ENCODE measurements at regions not wholly inside any gene's neighbourhood (a gene's known extent, or its start where the extent isn't known, plus 50 kb on each side); places are given as distances from the start of the nearest gene placed in this dataset.

DNA sequence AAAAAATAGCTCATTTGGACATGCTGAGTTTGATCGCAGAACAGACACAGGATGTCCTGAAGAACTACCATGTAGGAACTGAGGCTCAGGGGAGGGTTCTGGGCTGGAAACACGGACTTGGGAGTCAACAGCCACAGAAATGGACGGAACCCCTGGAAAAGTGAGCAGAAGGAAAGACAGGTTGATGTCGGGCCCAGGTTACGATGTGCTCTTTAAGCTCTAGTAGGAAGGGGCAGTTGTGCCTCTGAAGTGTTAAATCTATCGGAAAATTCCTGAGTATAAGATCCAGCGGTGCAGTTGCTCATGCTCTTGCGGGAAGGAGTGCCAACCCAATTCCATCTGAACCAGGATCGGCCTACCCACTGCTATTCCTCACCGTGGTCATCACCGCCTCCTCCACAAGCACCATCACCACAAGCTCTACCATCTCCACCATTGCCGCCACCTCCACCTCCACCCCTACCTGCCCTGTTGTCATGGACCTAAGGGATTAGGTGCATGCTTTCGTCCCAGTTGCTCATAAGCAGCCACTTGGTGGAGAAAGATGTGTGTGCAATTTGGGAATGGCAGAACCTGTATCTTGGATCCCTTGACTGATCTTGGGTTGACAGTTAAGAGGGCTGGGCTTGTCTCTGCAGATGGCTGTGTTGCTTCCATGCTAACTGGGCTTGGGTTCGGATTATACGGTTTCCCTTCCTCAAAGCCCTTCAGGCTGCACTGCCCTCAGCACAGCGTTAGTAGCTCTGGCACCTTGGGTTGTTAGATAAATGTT lies 108.5 kb downstream of the ASB7 start:
- no peak overlapping the region for H2BK15ac ChIP-seq (ENCODE audit: low read length)
- CTCF ChIA-PET (ENCODE audit: partially characterized antibody), result interaction anchor here (0.7 to 1.3 kb wide), 8 partner anchors 10 to 164 kb away, joined by 3 to 5 read pairs (median 3); no protein-coding TSS in a partner anchor
- no peak overlapping the region for H2AFZ ChIP-seq (ENCODE audit: low read length)
- no peak overlapping the region for H3K27ac ChIP-seq (ENCODE audit: low read depth, low read length)
- H3K4me1 ChIP-seq (replicated peaks in 1 of 4; ENCODE audit: control insufficient read depth in 3 of 4, insufficient read depth in 4 of 4, low read length in 3 of 4), result peaks cover 0 to 4% (median 1%) of the 10 kb centered on the region in 4 experiments; a peak in 2 of 7 replicates
- H3K4me2 ChIP-seq (ENCODE audit: insufficient read depth in 1 of 2, low read depth in 2 of 2, low read length in 2 of 2), result no peak overlapping the region
- H3K14ac ChIP-seq (ENCODE audit: insufficient read length), result no peak overlapping the region
- H3K79me2 ChIP-seq (ENCODE audit: control insufficient read depth in 1 of 2, insufficient read depth in 2 of 2, low read length in 2 of 2), result no peaks in the 10 kb centered on the region
- no peaks in the 10 kb centered on the region for H3K36me3 ChIP-seq (ENCODE audit: control insufficient read depth in 2 of 4, insufficient read depth in 4 of 4, low read length in 3 of 4)
- H3K9me3 ChIP-seq (ENCODE audit: insufficient read depth in 2 of 2, low read depth in 1 of 2, low read length in 1 of 2), result peaks cover 0 to 10% of the 10 kb centered on the region in 2 experiments; a peak in 2 of 4 replicates
- H2BK5ac ChIP-seq (ENCODE audit: low read depth, low read length), result no peak overlapping the region
- no peak overlapping the region for H4K5ac ChIP-seq (ENCODE audit: insufficient read length, low read depth, low read length)
- no peak overlapping the region for H2BK120ac ChIP-seq (replicated peaks; ENCODE audit: low read depth, low read length)
- no peak overlapping the region for H3K23ac ChIP-seq (ENCODE audit: insufficient read length)
- H4K8ac ChIP-seq (ENCODE audit: extremely low read depth, insufficient read depth, low read length), result no peak overlapping the region; the same call in 1 of the 2 replicates
- H3K18ac ChIP-seq (ENCODE audit: extremely low read depth, low read length), result no peak overlapping the region
- peaks cover 8% of the 10 kb centered on the region; the same call in 1 of the 2 replicates for H3K23me2 ChIP-seq (ENCODE audit: low read depth, low read length)
- H4K91ac ChIP-seq (replicated peaks; ENCODE audit: insufficient read length, low read length), result no peak overlapping the region
- no peak overlapping the region for H3K9ac ChIP-seq (replicated peaks in 1 of 4; ENCODE audit: extremely low read depth in 1 of 4, low read depth in 3 of 4, low read length in 3 of 4)
- H3K4ac ChIP-seq (replicated peaks; ENCODE audit: insufficient read length, low read depth, low read length), result no peak overlapping the region
- no peak for FAIRE-seq
- no peak overlapping the region for H2BK12ac ChIP-seq (ENCODE audit: low read depth, low read length)
- H3K79me1 ChIP-seq (ENCODE audit: low read depth, low read length), result no peaks in the 10 kb centered on the region
- no peak overlapping the region for H2AK5ac ChIP-seq (ENCODE audit: low read depth, low read length)
- 91% methylated on average over 16 of the region's 16 CpGs; no CpG with 5 or more reads in 1 of the 2 experiments for WGBS, 2 experiments (ENCODE audit: extremely low coverage in 1 of 2, insufficient coverage in 1 of 2, insufficient read length in 1 of 2, insufficient replicate concordance in 2 of 2, low coverage in 1 of 2, low lambda C conversion rate in 2 of 2, missing lambda C conversion rate in 1 of 2)
- POLR2A ChIA-PET (ENCODE audit: partially characterized antibody), result no interaction called here
- no peak overlapping the region for H2BK20ac ChIP-seq (ENCODE audit: low read length)
- no peaks in the 10 kb centered on the region for H4K20me1 ChIP-seq (replicated peaks in 1 of 2; ENCODE audit: control insufficient read depth in 1 of 2, insufficient read depth in 2 of 2, low read length in 2 of 2)
- no peaks in the 10 kb centered on the region for H3K27me3 ChIP-seq (replicated peaks in 1 of 4; ENCODE audit: control insufficient read depth in 3 of 4, extremely low read depth in 1 of 4, insufficient read depth in 3 of 4, low read length in 3 of 4)
- DNase-seq (ENCODE audit: low read depth in 1 of 2, low spot score in 2 of 2), result no peak
- no peak overlapping the region for H3K56ac ChIP-seq (replicated peaks; ENCODE audit: insufficient read length, low read depth, low read length)
- no peak overlapping the region for H3K4me3 ChIP-seq (ENCODE audit: extremely low read depth in 1 of 4, insufficient read depth in 2 of 4, low read depth in 3 of 4, low read length in 4 of 4)
- TF ChIP-seq GABPA (IDR thresholded peaks at IDR 0.05; ENCODE audit: borderline replicate concordance, insufficient read depth, low read length) (no peak), TCF12 (IDR thresholded peaks at IDR 0.05; ENCODE audit: low read depth, low read length) (no peak), MAFK (IDR thresholded peaks at IDR 0.05; ENCODE audit: low read depth, low read length) (no peak), SP1 (IDR thresholded peaks at IDR 0.05; ENCODE audit: low read depth, low read length) (no peak), SP4 (IDR thresholded peaks at IDR 0.05; ENCODE audit: low read length) (no peak), PHF8 (conservative IDR thresholded peaks at IDR 0.05; ENCODE audit: low read depth, low read length) (no peak), RAD21 (IDR thresholded peaks at IDR 0.05 in 1 of 2, conservative IDR thresholded peaks at IDR 0.05 in 1 of 2; ENCODE audit: low read depth in 2 of 2, low read length in 2 of 2) (no peak), RBBP5 (IDR thresholded peaks at IDR 0.05; ENCODE audit: borderline replicate concordance, low read depth, low read length) (no peak), TAF7 (optimal IDR thresholded peaks at IDR 0.05; ENCODE audit: borderline replicate concordance, low read depth, low read length) (no peak), TEAD4 (IDR thresholded peaks at IDR 0.05; ENCODE audit: low read depth, low read length) (no peak), JUN (IDR thresholded peaks at IDR 0.05; ENCODE audit: low read depth, low read length) (no peak)
- TF ChIP-seq, protein P1, sequence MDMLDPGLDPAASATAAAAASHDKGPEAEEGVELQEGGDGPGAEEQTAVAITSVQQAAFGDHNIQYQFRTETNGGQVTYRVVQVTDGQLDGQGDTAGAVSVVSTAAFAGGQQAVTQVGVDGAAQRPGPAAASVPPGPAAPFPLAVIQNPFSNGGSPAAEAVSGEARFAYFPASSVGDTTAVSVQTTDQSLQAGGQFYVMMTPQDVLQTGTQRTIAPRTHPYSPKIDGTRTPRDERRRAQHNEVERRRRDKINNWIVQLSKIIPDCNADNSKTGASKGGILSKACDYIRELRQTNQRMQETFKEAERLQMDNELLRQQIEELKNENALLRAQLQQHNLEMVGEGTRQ (IDR thresholded peaks at IDR 0.05; ENCODE audit: low read length), result no peak

Data from H1 (cell line).